Bone marrow (tissue), 2 donors: ENCODE measurements at regions not wholly inside any gene's neighbourhood (a gene's known extent, or its start where the extent isn't known, plus 50 kb on each side); places are given as distances from the start of the nearest gene placed in this dataset.
A peak's percentile ranks its signal among the peaks of the same experiment; 100 is the strongest.
"Not testable (repeated sequence)": the region's sequence is repeated elsewhere in the genome, so short reads cannot be mapped to it uniquely, and the experiment has no call there.

Source experiments
- DNase-seq, 2 donors: peaks; one replicate each; lab custom pipeline; 2025; lab: John Stamatoyannopoulos, UW

DNA sequence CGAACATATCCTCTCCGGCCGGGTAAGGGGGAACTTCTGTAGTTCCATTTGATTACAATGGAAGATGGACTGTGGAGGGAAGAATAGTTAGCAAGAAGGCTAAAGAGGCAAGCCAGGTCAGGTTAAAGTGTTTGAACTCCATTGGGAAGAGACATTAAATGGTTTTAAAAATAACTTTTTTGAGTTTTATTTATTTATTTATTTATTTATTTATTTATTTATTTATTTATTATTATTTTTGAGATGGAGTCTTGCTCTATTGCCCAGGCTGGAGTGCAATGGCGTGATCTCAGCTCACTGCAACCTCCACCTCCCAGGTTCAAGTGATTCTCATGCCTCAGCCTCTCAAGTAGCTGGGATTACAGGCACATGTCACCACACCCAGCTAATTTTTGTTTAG lies 441.9 kb downstream of the TOX3 start:
- not testable (repeated sequence) for DNase-seq

DNA sequence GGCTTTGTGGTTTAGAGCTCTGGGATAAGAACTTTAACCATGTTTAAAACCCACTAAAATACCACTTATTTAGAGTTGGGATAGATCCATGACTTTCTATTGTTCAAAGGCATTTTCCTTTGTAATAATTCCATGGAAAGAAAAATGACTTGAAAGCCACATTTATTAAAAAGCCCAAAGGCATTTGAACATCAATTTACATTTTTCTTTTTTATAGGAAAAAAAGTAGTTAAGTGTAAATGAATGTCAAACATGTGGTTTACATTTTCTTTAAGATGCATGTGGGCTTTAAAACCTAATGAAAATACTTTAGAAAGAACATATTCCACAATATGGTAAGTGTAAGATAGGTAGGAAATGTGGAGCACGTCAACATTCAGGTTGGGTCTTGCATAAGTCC lies 443.2 kb downstream of the TOX3 start:
- no peak for DNase-seq

DNA sequence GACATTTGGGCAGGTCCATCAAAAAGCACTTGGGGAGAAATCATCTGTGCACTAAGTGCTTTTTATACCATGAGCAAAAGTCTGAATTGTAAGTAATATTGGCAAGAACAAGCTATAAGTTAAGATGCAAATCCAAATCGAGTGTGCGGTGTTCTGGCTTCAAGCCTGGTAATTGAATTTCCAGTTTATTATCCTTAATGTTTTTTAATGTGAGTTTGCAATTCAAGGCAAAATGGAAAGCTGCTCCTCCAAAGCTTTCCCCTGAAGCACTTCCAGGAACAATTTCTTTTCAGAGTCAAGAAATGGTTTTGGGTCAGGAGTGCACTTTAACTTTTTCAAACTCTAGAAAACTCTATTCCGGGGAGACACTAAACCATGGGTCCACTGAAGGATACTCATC lies 445.7 kb downstream of the TOX3 start:
- no peak for DNase-seq

DNA sequence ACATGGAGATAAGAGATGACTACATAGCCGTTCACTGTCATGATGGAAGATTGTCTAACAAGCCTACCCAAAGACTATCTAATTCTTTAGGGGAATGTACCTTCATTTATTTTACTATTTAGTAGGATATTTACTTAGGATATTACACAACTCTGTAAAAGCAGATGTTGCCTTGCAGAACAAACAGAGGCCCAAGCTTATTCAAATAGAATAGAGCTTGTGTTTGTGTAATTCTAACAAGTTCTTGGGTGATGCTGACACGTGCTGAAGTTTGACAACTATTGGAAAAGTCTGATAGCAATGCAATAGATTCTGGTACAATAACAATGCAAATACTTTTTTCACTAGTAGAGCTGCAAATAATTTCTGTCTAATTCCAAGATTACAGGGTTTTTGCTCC lies 447.6 kb downstream of the TOX3 start:
- DNase-seq: no peak

DNA sequence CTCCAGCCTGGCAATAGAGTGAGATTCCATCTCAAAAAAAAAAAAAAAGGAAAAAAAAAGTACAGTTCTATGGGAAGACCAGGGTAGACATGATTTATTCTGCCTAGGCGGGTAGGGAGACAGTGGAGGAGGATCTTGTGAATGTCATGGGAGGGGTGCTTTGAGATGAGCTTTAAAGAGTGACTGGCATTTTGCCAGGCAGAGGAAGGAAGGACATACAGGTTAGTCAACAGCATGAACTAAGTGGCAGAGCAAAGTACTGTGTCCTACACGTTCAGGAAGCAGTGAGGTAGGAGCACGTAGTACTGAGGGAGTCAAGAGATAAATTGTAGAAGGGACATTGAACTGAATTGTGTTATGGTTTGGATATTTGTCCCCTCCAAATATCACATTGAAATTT lies 451.5 kb downstream of the TOX3 start:
- DNase-seq: no peak

DNA sequence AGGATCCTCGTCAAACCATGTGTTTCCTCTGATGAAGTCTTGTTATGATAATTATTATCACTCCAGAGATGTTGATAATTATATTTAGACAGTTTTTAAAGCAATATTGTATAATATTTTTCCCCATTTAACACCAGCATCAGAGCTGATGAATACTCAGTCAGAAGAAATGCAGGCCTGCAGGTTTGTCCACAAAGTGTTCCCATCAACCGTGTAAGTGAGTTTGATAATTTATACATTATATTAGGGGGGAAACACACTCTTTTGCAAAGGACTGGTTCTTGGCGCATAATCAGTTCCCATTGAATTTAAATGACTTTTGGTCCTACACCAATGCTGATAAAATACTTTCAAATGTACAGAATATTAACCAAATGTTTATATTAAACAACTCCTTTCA lies 454.8 kb downstream of the TOX3 start:
- DNase-seq: no peak

DNA sequence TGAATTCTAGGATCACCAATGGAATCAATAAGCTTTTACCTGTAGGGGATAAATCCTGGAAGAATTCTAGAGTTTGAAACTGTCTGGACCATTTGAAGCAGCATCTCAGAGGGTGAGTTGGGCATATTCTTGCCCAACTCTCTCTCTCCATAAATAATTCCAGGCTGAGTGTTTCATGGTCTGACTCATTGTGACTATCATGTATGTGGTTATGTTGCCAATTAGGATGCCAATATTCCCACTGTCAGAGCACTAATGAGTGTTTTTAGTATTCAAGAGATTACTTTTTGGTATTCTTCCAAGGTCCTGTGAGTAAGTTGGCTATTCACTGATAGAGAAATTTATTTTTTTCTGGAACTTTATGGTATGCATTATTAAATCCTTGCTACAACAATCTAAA lies 456.9 kb downstream of the TOX3 start:
- no peak for DNase-seq

DNA sequence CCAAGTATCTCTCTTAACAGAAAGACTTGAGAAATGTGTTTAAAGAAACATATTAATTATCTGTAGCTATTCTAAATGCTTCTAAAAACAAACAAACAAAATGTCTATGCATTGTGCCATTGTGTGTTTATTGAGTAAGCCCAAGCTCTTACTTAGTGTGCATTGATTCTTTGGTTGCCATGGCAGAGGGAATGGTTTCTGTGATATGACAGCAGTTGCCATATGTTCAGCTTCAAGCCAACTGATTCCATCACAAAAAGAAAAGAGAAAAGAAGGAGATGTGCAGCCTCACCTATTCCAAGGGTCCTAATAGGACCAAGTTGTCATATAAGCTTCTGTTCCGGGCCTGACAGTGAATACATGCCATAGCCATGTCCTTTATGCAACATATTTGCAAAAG lies 457.5 kb downstream of the TOX3 start:
- DNase-seq: no peak

DNA sequence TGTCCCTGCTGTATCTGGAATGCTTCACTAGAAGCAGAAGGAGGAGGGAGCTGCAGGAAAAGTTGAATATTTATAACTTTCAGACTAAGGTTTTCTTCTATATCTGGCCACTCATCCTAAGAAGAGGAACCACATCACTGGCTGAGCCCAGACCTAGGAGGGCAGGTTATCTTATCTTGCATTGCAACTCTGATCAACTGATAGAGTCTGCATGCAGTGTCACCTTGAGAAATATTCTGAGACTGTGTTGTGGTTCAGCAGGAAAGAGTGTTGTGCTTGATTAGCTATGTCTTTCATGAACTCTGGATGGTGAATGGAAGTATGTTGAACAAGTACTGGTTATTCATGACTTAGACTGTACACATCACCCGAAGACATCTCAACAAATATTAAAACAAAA lies 460.0 kb downstream of the TOX3 start:
- DNase-seq: no peak

DNA sequence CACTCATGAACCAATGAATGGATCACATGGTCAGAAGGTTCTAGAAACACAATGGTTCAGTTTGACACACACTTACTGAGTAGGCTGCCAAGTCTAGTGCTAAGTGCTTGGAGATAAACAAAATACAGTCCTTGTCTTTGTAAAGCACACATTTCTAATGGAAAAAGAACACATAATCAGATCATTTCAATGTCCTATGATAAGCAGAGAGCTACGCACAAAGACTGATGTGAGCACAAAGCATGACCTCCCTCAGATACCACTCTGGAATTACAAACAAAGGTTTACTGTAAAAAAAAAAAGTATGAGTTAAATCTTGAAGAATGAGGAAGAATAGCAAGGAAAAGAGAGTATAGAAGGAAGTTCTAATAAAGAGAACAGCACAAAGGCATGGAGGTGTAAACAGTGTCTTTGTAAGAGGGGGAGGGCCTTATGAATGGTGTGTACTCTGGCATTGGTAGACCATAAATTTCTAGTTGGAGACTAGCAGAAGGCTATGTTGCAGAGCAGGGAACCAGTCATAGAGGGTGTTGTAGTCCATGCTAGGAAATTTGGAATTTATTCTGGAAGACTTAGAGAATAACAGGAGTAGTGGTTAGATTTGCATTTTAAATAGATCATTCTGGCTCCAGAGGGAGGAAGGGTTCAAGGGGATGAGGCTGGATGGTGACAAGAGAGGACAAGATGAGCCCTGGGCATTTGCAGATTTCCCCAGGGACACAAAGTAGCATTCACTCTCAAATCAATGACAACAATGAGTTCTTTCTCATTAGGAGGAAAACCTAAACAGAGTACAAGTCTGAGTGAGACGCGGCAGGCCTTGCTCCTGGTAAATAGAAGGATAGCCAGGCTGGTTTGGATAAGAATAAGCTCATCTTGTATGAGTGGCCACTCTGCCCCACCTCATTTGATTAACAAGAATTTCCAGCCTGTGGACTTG lies 468.0 kb downstream of the TOX3 start:
- DNase-seq: no peak

DNA sequence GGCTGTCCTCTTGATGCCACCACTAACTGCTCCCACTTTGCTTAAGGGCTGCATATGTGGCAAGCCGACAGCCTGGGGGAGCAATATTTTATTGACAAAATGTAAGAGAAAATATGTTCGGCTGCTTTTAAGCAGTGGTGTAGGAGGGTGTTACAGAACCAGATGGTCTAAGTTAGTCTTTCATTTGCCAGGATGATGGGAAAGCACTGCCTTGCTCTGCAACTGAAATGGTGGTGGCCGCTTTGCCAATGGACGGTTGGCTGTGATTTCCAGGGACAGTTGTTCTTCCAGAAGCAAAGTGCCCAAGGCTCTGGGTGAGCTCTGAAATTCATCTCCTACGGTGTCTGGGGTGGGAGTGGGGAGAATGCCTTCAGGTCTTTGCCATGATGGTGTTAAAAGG lies 469.3 kb downstream of the TOX3 start:
- no peak for DNase-seq

DNA sequence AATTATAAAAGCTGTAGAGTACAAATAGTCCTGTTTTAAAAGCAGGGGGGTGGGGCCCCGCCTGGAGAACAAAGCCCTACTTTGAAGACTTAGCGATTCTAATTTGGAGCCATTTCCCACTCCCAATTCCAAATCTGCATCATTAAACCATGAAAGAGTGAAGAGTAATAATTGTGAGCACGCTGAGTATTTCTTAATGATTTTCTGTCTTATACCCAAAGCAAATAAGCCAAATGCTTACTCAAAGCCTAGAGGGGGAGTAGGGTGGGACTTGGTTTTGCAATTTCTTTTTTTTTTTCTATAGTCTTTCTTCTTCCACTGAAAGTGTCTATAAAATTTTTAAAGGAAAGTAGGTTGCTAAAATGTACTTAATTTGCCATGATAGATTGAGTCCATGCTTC lies 470.1 kb downstream of the TOX3 start:
- no peak for DNase-seq

DNA sequence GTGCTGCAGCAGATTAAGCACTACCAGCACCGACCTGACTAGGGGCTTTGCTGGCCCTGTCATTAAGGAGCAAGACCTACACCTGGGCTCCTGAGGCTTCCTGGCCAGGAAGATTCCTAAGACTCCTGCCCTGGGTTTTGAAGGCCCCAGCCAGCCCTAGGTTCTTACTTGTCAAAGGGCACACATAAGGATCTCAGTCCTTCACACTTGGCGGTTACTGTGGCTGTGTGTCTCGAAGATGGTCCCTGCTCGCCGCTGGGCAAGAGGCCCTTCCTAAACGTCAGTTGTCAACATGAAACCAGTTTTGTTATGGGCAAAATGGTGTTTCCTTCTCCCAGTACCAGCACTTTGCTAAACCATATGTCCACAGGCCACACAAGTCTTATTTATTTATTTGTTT lies 470.6 kb downstream of the TOX3 start:
- no peak for DNase-seq

DNA sequence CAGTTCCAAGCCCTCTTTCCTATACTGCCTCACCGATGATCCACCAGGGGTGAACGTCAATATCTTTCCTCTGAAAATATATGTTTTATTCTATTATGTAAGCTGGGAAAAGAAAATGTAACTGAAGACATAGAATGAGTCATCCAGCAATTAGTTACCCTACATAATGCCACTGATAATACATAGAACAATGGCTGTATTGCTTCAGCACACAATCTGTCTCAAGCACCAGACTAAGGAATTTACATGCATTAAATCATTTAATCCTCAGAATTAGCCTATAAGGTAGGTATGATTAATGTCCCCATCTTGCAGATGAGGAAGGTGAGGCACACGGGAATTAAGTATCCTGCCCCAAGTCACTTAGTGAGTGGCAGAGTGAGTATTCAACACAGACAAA lies 472.8 kb downstream of the TOX3 start:
- DNase-seq: no peak

DNA sequence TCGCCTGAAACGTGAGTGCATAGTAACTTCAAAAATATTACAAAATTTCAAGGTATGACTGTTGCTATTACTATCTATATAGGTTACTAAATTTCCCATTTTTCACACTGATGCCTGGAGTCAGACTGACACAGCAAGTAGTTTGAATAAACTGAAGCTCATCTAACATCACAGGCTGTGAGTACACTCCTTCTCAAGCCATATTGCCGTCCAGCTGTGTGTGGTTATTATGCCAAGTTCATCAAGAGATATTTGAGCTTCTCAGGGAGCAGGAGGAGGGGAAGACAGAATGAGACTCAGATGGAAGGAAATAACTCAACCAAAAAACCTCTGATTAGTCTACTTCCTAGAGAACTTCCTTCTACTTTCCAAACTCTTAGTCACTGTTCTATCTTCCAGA lies 473.9 kb downstream of the TOX3 start:
- no peak for DNase-seq

DNA sequence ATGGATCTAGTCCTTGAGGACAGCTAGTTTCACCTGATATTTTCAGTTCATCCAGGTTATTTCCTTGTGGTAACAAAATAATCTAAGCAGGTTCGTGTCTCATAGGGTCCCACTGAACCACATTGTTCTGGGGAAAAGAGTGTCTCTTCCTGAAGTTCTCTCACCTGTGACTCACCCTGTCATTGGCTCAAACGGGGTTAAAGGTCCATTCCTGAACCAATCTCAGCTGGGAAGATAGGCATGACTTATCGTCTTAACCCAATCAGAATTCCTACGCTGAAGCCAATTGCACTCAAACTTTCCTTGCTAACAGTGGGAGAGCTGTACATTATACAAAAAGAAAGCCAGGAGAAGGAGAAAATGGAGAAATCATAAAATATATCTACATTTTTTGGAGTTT lies 475.8 kb downstream of the TOX3 start:
- DNase-seq: no peak

DNA sequence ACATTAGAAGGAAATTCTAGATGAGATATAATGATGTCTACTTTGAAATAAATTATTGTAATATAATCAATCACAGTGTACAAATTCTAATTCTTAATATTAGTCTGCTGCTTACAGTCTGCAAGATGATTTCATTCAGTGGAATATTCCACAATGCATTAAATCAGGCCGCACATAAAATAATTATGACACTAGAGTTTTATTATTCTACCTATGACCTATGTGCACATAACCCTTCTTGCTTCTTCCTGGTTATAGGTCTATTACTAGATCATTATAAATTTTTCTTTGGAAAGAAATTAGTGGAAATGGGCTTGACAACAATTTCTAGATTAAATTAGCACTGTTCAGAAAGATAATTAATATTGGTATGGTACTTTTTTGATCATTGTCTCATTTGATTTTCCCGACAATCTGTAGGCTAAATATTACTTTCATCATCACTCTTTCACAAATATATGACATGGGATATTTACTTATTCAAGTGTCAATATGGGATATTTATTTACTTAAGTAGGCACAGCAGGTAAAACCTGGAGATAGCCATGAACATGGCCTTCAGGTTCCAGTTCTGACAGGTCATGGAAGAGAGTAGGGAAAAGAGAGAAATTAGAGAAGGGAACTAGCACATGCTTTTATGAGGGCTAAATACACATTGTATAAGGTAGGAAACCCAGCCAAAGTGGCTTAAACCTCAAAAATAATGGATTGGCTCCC lies 476.4 kb downstream of the TOX3 start:
- no peak for DNase-seq

DNA sequence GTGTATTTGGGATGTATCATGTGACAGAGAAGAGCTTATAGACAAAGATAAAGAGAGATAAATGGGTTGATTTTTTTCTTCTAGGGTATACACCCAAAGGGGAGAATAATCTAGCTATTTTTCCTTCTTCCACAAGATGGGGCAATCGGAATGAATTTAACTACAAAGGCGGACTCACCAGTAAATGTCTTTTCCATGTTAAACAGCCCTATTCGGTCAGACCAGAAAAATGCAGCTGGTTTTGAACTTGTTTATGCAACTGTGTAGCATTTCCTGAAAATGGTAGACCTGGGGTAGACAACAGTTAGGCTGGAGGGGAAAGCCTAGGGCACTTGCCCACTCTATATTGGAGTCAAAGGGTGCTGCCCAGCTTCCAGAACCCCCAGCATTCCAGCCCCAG lies 477.1 kb downstream of the TOX3 start:
- DNase-seq: no peak

DNA sequence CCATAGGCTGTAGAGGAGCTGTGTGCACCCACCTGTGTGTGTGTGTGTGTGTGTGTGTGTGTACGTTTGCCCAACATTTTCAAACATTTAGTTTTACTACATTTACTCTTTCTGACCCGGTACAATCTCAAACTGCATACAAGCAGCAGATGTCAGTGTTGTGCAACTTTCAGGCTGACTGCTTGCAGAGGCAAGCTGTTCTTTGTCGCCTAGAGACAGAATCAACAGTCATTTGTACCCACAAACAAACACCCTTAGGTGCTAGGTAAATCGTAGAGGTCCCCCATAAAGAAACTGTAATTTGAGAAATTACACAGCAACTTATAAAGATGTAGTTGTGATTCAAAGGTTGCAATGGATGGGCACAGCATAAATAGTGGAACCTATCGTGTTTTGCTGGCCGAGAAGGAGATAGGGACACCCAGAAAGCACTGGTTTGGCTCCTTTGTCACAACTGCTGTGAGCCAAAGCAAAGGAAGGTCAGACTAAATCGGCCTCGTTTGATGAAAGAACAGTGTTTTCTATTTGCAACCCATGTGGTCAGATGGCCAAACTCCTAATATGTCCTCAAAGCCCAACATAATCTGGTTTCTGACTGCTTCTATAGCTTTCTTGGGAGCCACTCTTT lies 478.4 kb downstream of the TOX3 start:
- peak in 1 of 2 donors; percentile 0 for DNase-seq

DNA sequence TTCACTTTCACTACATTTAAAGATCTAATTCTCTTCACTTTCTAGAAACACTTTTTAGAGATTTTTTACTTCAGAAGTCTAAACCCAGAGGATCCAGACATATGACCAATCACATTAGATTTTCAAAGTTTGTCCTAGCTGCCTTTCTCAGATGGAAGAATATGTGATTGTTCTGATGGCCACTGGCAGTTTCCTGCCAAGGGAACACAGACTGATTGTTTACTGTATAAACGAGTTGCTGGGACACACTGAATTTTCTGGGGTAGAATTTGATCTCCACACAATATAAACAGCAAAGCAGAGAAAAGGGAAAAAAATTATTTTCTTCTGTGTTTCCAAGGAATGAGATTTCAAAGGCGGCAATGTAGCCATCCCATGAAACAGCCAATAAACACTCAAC lies 480.0 kb downstream of the TOX3 start:
- no peak for DNase-seq

DNA sequence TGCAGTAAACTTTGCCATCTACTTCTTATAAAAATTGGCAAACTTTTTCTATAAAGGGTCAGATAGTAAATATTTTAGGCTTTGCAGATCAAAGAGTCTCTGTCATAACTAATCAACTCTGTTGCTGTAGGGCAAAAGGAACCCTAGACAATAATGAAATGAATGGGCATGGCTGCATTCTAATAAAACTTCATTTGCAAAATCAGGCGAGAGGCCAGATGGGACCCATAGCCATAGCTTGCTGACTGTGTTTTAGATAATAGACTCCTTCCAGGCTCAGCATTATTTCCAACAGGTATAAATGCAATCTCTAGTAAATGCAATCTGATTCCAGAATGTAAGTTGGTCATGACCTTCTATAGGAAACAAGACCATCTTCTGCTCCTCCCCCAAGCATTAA lies 490.7 kb downstream of the TOX3 start:
- DNase-seq: no peak

DNA sequence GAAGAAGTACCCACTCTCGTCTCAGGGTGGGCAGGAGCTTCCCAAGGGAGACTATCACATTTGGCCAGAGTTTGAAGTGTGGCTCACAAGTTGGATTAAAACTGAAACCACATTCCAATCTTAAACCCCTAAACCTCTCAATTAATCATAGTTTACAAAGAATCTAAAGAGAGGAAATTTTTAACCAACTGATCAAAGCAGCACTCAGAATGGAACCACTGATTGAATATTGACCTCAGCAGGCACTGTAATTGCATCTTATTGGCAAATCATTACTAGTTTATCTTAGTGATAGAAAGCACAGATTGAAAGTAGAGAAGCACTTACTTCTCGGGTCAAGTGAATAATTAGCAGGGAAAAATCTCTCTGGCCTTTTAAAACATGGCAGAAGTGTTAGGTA lies 491.6 kb downstream of the TOX3 start:
- DNase-seq: no peak

DNA sequence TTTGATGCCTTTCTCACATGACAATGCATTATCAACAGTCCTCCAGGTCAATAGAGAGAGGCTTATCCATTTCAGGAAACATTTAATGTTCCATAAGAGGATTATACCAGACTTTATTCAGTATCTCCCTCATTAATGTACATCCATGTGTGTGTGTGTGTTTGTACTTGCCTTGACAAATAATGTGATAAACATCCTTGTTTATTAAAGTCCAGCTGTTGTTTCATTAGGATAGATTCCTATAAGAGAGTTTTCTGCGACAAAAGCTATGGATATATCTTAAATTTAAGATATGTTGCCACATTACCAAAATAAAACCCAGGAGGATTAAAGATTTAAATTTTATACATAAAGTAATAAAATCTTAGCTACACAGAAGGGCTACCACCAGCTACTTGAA lies 492.6 kb downstream of the TOX3 start:
- no peak for DNase-seq
